Stimulated activated CD4-positive, alpha-beta T cell treated with anti-CD3 and anti-CD28 coated beads, TNF-alpha, amount 100 ng/mL, for 24 hours (primary cell): ENCODE measurements at regions not wholly inside any gene's neighbourhood (a gene's known extent, or its start where the extent isn't known, plus 50 kb on each side); places are given as distances from the start of the nearest gene placed in this dataset.

Experiments used
- DNase-seq, 3 experiments: peaks; one replicate each; pipeline ENCODE4 v3.0.0-alpha.2; 2020; ENCODE audit warnings: low read depth in 3 of 3

- no peak for DNase-seq
These were observed 251.1 kb downstream of the DAD1 start for GRCh38 chr14:22337938-22338337.

GRCh38 chr14:22337521-22337920, 251.5 kb downstream of the DAD1 start:
- DNase-seq, result no peak

- DNase-seq, result no peak
These were observed 253.0 kb downstream of the DAD1 start for GRCh38 chr14:22336031-22336430.

- no peak for DNase-seq
These were observed 254.4 kb downstream of the DAD1 start for GRCh38 chr14:22334627-22335026.

- DNase-seq, result no peak
These were observed 254.8 kb downstream of the DAD1 start for GRCh38 chr14:22334275-22334577.

GRCh38 chr14:22333422-22334274, 255.4 kb downstream of the DAD1 start:
- DNase-seq, result no peak

- DNase-seq, result no peak
These were observed 256.2 kb downstream of the DAD1 start for GRCh38 chr14:22332686-22333421.

GRCh38 chr14:22329371-22329770, 259.7 kb downstream of the DAD1 start:
- DNase-seq, result no peak

GRCh38 chr14:22325676-22326400, 263.2 kb downstream of the DAD1 start:
- DNase-seq, result no peak

GRCh38 chr14:22320362-22320750, 268.7 kb downstream of the DAD1 start:
- no peak for DNase-seq

- DNase-seq, result no peak
These were observed 269.3 kb downstream of the DAD1 start for GRCh38 chr14:22319526-22320361.

GRCh38 chr14:22318951-22319350, 270.1 kb downstream of the DAD1 start:
- DNase-seq, result no peak

- DNase-seq, result no peak
These were observed 272.6 kb downstream of the DAD1 start for GRCh38 chr14:22316473-22316872.

- no peak for DNase-seq
These were observed 273.7 kb downstream of the DAD1 start for GRCh38 chr14:22315336-22315735.

- no peak for DNase-seq
These were observed 274.7 kb downstream of the DAD1 start for GRCh38 chr14:22314183-22314820.

- DNase-seq, result no peak
These were observed 275.7 kb downstream of the DAD1 start for GRCh38 chr14:22313172-22313801.

- no peak for DNase-seq
These were observed 277.4 kb downstream of the DAD1 start for GRCh38 chr14:22311636-22312035.

GRCh38 chr14:22305607-22306006, 283.4 kb downstream of the DAD1 start:
- DNase-seq, result no peak

GRCh38 chr14:22304326-22304725, 284.7 kb downstream of the DAD1 start:
- no peak for DNase-seq

GRCh38 chr14:22303589-22304195, 285.3 kb downstream of the DAD1 start:
- no peak for DNase-seq
